GM18517 (cell line): ENCODE measurements at regions not wholly inside any gene's neighbourhood (a gene's known extent, or its start where the extent isn't known, plus 50 kb on each side); places are given as distances from the start of the nearest gene placed in this dataset.

Experiments
- ATAC-seq: cut with Tn5 transposase; IDR thresholded peaks from one replicate; pipeline ENCODE4 v1.9.1; 2021; ENCODE audit warnings: mild to moderate bottlenecking, moderate library complexity; ENCODE audit not compliant: unreplicated experiment

DNA sequence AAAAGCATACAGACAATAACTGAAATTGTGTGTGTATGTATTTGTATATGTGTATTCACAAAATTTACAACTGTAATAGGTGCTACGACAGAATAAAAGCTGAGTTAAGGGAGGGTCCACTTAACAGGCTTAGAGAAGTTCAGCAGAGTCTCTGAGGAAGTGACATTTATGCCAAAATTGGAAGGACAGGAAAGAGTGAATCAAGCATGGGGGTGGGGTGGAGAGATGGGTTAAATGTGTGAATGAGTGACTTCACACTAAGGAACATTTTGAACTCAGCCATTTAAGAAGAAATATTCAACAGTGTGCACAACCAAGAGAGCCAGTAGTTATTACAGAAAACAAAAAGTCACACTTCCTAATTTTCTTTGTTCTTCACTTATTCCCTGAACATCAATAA lies 53.8 kb upstream of the RGS1 start:
- ATAC-seq, result no peak

DNA sequence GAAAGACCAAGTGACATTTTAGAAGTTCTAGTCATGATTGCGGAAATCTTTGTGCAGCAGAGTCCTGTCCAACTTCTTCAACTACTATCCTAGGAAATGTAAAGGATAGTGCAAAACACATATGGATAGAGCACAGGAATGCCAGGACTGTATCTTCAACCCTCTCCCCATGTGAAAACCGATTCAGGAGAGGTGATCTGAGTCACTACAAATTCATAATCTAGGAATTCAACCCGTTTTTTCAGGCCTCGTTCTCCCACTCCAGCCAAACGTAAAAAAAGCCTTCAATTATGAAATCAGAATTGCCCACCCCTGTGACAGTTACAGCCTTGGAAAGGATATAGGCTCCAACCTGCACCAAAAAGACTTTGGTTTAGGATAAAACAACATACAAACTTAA lies 52.9 kb upstream of the RGS1 start:
- no peak for ATAC-seq

DNA sequence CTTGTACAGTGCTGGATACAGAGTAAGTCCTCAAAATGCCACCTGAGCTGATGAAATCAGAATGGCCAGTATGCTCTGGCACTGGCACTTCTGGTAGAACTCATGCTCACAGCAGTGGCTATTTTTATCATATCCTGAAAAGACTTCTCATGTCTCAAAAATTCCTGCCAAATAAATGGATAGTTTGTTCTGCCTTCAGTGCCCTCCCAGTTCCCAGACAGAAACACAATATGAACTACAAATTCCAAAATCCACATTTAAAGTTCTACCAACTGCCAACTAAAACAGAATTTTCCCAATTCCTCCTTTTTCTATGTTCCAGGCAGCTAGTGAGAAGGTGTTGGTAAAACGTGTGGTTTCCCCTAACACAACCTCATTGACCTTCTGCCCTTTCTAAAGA lies 51.4 kb upstream of the RGS1 start:
- ATAC-seq, result no peak
